ENCODE measurements at regions not wholly inside any gene's neighbourhood (a gene's known extent, or its start where the extent isn't known, plus 50 kb on each side); places are given as distances from the start of the nearest gene placed in this dataset.

DNA sequence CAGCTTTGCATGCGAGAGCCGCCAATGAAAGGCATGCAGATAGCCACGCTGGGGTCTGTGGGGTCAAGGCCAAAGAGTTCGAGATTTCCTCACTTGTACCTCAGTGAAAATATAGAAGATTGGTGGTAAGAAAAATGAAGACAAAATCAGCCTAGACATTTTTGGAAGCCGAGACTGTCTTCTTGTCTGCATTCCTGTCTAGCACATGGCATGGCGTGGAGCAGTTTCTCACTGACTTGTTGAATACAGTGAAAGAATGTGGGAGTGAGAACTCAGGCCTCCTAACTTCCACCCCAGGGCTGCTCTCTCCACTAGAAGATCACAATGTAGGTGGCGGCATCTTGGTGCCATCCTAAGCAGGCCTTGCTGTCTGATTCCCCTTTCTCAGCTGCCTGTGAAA is 740.8 kb upstream of the HS6ST1 start:
- H3K4me2 ChIP-seq (ENCODE audit: low read length) = no peak overlapping the region
- H3K4me3 ChIP-seq (ENCODE audit: low read length) = no peak overlapping the region
- no peaks in the 10 kb centered on the region for H3K79me2 ChIP-seq (ENCODE audit: low read length)
- H3K9ac ChIP-seq (ENCODE audit: low read length) = no peak overlapping the region
- no peak overlapping the region for H2AFZ ChIP-seq (ENCODE audit: low read depth, low read length)
- no peaks in the 10 kb centered on the region for H4K20me1 ChIP-seq (ENCODE audit: insufficient read depth, low read length)
- H3K36me3 ChIP-seq (replicated peaks; ENCODE audit: low read depth, low read length) = no peaks in the 10 kb centered on the region
- TF ChIP-seq EZH2phosphoT487 (IDR thresholded peaks at IDR 0.05; ENCODE audit: low read depth) = no peak
- TF ChIP-seq, protein P1, sequence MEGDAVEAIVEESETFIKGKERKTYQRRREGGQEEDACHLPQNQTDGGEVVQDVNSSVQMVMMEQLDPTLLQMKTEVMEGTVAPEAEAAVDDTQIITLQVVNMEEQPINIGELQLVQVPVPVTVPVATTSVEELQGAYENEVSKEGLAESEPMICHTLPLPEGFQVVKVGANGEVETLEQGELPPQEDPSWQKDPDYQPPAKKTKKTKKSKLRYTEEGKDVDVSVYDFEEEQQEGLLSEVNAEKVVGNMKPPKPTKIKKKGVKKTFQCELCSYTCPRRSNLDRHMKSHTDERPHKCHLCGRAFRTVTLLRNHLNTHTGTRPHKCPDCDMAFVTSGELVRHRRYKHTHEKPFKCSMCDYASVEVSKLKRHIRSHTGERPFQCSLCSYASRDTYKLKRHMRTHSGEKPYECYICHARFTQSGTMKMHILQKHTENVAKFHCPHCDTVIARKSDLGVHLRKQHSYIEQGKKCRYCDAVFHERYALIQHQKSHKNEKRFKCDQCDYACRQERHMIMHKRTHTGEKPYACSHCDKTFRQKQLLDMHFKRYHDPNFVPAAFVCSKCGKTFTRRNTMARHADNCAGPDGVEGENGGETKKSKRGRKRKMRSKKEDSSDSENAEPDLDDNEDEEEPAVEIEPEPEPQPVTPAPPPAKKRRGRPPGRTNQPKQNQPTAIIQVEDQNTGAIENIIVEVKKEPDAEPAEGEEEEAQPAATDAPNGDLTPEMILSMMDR (IDR thresholded peaks at IDR 0.05; ENCODE audit: low read depth, low read length) = no peak
- H3K4me1 ChIP-seq (ENCODE audit: low read length) = peaks cover 9% of the 10 kb centered on the region
- no peaks in the 10 kb centered on the region for H3K9me3 ChIP-seq (ENCODE audit: insufficient read depth, low read length)
- no peak overlapping the region for H3K27ac ChIP-seq (ENCODE audit: low read length)
- no peaks in the 10 kb centered on the region for H3K27me3 ChIP-seq (ENCODE audit: low read depth, low read length)

DNA sequence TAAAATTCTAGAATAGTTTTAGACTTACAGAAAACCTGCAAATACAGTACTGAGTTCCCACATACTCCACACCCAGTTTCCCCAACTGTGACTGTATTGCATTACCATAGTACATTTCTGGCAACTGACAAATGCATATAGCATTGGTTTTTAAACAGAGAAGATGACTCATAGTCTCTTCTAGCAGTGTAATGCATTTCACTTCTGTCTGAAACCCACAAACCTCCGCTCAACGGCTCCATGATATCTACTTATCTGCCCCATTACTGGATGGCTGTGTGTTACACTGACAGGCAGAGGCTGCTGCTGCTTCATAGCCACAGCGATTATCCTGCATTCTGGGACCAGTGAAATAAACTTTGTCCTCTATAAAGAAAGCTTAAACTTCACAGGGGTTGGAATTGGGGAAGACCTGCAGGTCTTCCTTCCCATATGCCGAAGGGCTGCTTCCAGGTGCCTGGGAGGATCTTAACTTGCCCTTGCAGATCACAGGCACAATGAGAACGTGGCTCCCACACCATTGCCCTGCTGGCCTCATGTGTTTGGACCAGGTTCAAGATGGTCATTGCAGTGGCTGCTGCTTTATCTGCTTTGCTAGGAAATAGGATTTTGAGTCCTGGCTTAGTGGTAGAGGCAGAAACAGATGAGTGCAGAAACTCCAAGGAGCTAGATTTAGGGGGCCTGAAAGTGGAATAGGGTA is 742.6 kb upstream of the HS6ST1 start:
- Histone ChIP-seq H3K36me3 (replicated peaks; ENCODE audit: low read depth, low read length) (no peaks in the 10 kb centered on the region), H3K27ac (ENCODE audit: low read length) (no peak overlapping the region), H2AFZ (ENCODE audit: low read depth, low read length) (no peak overlapping the region), H3K27me3 (ENCODE audit: low read depth, low read length) (no peaks in the 10 kb centered on the region), H3K4me1 (ENCODE audit: low read length) (peaks cover 9% of the 10 kb centered on the region), H3K4me3 (ENCODE audit: low read length) (no peak overlapping the region), H3K9ac (ENCODE audit: low read length) (no peak overlapping the region), H3K79me2 (ENCODE audit: low read length) (no peaks in the 10 kb centered on the region), H3K9me3 (ENCODE audit: insufficient read depth, low read length) (no peaks in the 10 kb centered on the region), H4K20me1 (ENCODE audit: insufficient read depth, low read length) (no peaks in the 10 kb centered on the region), H3K4me2 (ENCODE audit: low read length) (peak overlapping the region; percentile 36)
- TF ChIP-seq EZH2phosphoT487 (IDR thresholded peaks at IDR 0.05; ENCODE audit: low read depth) = no peak
- TF ChIP-seq, protein P1 (IDR thresholded peaks at IDR 0.05; ENCODE audit: low read depth, low read length) = peak; percentile 10; the same call in 1 of the 2 replicates

DNA sequence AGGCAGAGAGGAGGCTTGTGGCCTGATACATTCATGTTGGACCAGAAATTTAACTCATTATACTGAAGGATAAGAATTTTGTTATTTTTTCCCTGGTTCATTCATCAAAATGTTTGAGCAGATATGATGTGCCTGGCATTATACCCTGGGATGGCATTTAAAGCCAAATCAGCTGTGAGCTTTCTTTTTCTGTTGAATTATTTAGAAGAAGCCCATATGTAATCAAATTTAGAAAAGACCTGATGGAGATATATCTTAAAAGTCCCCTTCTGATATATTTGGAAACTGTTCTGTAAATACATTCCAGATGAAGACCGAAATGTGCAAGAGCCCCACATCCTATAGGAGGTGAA is 743.1 kb upstream of the HS6ST1 start:
- Histone ChIP-seq H3K27me3 (ENCODE audit: low read depth, low read length) (no peaks in the 10 kb centered on the region), H3K27ac (ENCODE audit: low read length) (no peak overlapping the region), H3K9me3 (ENCODE audit: insufficient read depth, low read length) (no peaks in the 10 kb centered on the region), H3K36me3 (replicated peaks; ENCODE audit: low read depth, low read length) (no peaks in the 10 kb centered on the region), H2AFZ (ENCODE audit: low read depth, low read length) (no peak overlapping the region), H3K9ac (ENCODE audit: low read length) (no peak overlapping the region), H3K79me2 (ENCODE audit: low read length) (no peaks in the 10 kb centered on the region), H3K4me2 (ENCODE audit: low read length) (peak overlapping the region; percentile 36; the same call in 1 of the 2 replicates), H3K4me3 (ENCODE audit: low read length) (no peak overlapping the region), H3K4me1 (ENCODE audit: low read length) (peaks cover 9% of the 10 kb centered on the region), H4K20me1 (ENCODE audit: insufficient read depth, low read length) (no peaks in the 10 kb centered on the region)
- TF ChIP-seq, protein P1 (IDR thresholded peaks at IDR 0.05; ENCODE audit: low read depth, low read length) = no peak
- no peak for TF ChIP-seq EZH2phosphoT487 (IDR thresholded peaks at IDR 0.05; ENCODE audit: low read depth)

DNA sequence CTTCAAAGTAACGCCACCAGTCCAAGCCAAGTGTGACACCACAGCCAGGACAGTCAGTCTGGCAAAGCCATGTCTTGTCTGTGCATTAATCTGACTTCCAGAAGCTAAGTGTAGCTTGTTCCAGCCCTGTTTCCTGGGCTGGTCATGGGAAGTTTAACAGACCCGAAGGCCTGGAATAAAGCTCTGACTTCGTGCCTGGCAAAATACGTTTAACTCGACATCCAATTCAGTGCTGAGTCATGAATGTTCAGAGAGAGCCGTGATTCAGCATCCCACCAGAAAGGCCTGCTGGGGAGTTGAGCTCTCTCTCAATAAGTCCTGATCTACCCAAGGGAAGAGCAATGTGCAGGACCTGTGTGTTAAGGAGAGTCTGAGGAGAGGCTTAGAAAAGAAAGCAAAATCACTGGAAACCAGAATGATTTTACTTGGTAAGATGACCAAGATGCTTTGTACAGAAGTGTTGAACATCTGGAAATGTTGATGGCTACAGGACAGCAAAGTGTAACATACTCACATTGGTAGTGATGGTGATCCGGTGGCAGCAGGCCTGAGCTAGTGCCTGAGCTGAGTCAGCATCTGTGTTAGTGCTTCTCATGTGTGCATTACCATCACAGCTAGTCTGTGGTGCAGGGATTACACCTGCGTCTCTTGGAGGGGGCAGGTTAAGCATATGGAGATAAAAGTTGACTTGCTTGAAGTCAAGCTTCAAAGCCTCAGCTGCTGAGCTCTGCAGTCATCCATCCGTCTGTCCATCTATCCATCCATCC is 743.7 kb upstream of the HS6ST1 start:
- Histone ChIP-seq H3K9me3 (ENCODE audit: insufficient read depth, low read length) (no peaks in the 10 kb centered on the region), H3K36me3 (replicated peaks; ENCODE audit: low read depth, low read length) (no peaks in the 10 kb centered on the region), H3K27ac (ENCODE audit: low read length) (no peak overlapping the region), H4K20me1 (ENCODE audit: insufficient read depth, low read length) (no peaks in the 10 kb centered on the region), H2AFZ (ENCODE audit: low read depth, low read length) (no peak overlapping the region), H3K79me2 (ENCODE audit: low read length) (no peaks in the 10 kb centered on the region), H3K27me3 (ENCODE audit: low read depth, low read length) (no peaks in the 10 kb centered on the region), H3K4me2 (ENCODE audit: low read length) (no peak overlapping the region), H3K4me3 (ENCODE audit: low read length) (no peak overlapping the region), H3K9ac (ENCODE audit: low read length) (no peak overlapping the region), H3K4me1 (ENCODE audit: low read length) (peaks cover 9% of the 10 kb centered on the region)
- TF ChIP-seq, protein P1 (IDR thresholded peaks at IDR 0.05; ENCODE audit: low read depth, low read length) = no peak
- no peak for TF ChIP-seq EZH2phosphoT487 (IDR thresholded peaks at IDR 0.05; ENCODE audit: low read depth)
